ENCODE measurements at regions not wholly inside any gene's neighbourhood (a gene's known extent, or its start where the extent isn't known, plus 50 kb on each side); places are given as distances from the start of the nearest gene placed in this dataset.

GRCh38 chr3:187832202-187832601 is 86.9 kb upstream of the BCL6 start:
- no peak overlapping the region for H3K4me3 ChIP-seq (replicated peaks in 1 of 2; ENCODE audit: low read depth in 2 of 2, low read length in 2 of 2)
- no peak for TF ChIP-seq CTCF (IDR thresholded peaks at IDR 0.05; ENCODE audit: low read depth, low read length)
- no peak for DNase-seq (ENCODE audit: low read depth in 2 of 2)

- no peak for TF ChIP-seq CTCF (IDR thresholded peaks at IDR 0.05; ENCODE audit: low read depth, low read length)
- H3K4me3 ChIP-seq (replicated peaks in 1 of 2; ENCODE audit: low read depth in 2 of 2, low read length in 2 of 2): no peak overlapping the region
- no peak for DNase-seq (ENCODE audit: low read depth in 2 of 2)
Observed at GRCh38 chr3:187833375-187833774, 88.1 kb upstream of the BCL6 start.

GRCh38 chr3:187833799-187834578 is 88.7 kb upstream of the BCL6 start:
- no peak for TF ChIP-seq CTCF (IDR thresholded peaks at IDR 0.05; ENCODE audit: low read depth, low read length)
- no peak for DNase-seq (ENCODE audit: low read depth in 2 of 2)
- H3K4me3 ChIP-seq (replicated peaks in 1 of 2; ENCODE audit: low read depth in 2 of 2, low read length in 2 of 2): no peak overlapping the region

GRCh38 chr3:187836823-187837770 is 91.8 kb upstream of the BCL6 start:
- no peak overlapping the region for H3K4me3 ChIP-seq (replicated peaks in 1 of 2; ENCODE audit: low read depth in 2 of 2, low read length in 2 of 2)
- peak in 1 of 2 donors; percentile 5 for DNase-seq (ENCODE audit: low read depth in 2 of 2)
- TF ChIP-seq CTCF (IDR thresholded peaks at IDR 0.05; ENCODE audit: low read depth, low read length): no peak

- H3K4me3 ChIP-seq (replicated peaks in 1 of 2; ENCODE audit: low read depth in 2 of 2, low read length in 2 of 2): no peak overlapping the region
- DNase-seq (ENCODE audit: low read depth in 2 of 2): no peak
- TF ChIP-seq CTCF (IDR thresholded peaks at IDR 0.05; ENCODE audit: low read depth, low read length): no peak
Observed at GRCh38 chr3:187838016-187838540, 92.8 kb upstream of the BCL6 start.

GRCh38 chr3:187839422-187839821 is 94.2 kb upstream of the BCL6 start:
- no peak overlapping the region for H3K4me3 ChIP-seq (replicated peaks in 1 of 2; ENCODE audit: low read depth in 2 of 2, low read length in 2 of 2)
- no peak for TF ChIP-seq CTCF (IDR thresholded peaks at IDR 0.05; ENCODE audit: low read depth, low read length)
- DNase-seq (ENCODE audit: low read depth in 2 of 2): no peak

All from cardiac fibroblast (primary cell).